GM21723 (cell line): ENCODE measurements at regions not wholly inside any gene's neighbourhood (a gene's known extent, or its start where the extent isn't known, plus 50 kb on each side); places are given as distances from the start of the nearest gene placed in this dataset.
"Not testable (repeated sequence)": the region's sequence is repeated elsewhere in the genome, so short reads cannot be mapped to it uniquely, and the experiment has no call there.

Experiments used
- ATAC-seq: cut with Tn5 transposase; IDR thresholded peaks from one replicate; pipeline ENCODE4 v1.9.1; 2021; ENCODE audit warnings: mild to moderate bottlenecking, moderate library complexity; ENCODE audit not compliant: unreplicated experiment

DNA sequence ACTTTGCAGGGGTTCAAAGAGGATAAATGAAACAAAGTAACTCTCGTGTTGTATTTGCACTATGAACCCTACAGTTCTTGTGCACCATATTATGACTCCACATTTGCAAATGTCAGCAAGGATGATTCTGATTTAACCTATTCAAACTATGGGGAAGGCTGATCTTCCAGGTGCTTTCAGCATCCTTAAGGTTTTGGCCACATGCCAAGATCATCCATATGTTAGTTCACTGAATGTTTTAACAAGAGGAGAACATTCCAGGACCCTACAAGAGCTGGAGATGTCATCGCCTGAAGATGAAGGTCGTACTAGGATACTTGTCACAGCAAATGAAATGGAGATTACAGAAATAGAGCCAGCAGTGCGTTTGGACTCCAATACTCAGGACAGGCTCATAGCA, 114.2 kb downstream of the DHRS2 start:
- ATAC-seq: no peak

DNA sequence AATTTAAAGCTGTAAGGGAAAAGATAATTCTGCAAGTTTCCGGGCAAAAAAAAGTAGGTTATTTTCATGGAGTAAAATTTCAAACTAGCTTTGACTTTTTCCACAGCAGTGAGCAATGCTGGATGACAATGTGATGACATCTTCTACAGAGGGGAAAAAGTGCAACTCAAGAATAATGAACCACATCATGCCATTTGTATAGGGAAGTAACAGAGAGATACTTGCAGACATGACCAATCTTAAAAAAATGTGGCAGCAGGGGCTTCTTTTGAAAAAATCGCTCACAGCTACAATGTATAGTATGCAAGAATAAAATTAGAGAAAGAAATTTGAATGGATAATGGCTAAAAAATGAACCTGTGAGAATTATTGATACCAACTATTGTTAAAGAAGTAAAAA, 115.5 kb downstream of the DHRS2 start:
- ATAC-seq: no peak

DNA sequence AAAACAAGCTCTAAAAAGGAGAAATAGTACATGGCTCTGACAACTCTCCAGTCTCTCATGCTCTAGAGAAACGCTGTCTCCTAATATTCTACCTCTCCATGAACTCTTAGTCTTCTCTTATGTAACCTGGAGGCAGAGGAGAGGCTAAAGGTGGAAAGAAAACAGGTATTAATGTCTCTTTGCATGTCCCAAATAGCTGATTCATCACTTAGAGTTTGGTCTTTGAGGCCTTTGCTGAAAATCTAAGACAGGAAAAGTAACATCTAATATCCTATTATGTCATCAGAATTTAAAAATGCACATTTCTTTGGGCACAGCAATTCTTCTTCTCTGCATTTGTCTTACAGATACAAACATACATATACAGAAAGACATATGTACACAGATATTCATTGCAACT, 127.2 kb downstream of the DHRS2 start:
- ATAC-seq: no peak

DNA sequence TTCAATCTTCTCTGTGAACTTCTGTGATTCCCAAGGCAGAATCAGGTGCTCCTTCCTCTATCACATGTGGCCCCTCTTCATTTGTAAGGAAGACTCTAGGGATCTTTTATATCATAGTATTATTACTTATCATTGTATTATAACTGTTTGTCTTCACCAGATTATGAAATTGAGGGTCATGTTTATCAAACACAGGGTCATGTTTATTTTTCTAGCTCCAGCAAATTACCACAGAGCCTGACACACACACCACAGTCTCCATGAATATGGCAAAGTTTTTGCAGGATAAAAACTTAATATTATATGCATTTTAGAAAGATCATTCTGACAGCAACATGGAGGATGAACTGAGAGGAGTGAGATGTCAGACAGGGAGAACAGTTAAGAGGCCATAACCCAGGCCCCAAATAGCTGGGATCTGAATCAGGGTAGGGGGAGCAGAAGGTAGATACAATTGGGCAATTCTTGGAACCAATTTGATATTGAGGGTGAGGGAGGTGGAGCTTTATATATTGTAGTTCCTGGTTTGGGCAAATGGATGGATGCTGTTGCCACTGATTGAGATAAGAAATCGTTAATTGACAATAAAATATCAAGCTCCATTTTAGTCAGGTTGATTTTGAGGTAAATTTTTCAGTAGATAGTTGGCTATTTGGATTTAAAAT, 130.7 kb downstream of the DHRS2 start:
- ATAC-seq: no peak

DNA sequence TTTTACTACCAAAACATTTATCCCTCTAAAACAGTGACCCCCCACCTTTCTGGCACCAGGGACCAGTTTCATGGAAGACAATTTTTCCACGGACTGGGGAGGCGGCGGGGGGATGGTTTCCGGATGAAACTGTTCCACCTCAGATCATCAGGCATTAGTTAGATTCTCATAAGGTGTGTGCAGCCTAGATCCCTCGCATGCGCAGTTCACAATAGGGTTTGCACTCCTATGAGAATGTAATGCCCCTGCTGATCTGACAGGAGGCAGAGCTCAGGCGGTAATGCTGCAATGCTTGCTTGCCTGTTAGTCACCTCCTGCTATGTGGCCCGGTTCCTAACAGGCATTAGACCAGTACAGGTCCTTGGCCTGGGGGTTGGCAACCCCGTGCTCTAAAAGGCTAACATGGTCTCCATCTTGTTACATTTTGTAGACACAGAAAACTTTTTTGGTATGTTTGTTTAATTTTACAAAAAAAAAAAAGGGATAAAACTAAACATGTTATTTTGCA, 133.1 kb downstream of the DHRS2 start:
- not testable (repeated sequence) for ATAC-seq

DNA sequence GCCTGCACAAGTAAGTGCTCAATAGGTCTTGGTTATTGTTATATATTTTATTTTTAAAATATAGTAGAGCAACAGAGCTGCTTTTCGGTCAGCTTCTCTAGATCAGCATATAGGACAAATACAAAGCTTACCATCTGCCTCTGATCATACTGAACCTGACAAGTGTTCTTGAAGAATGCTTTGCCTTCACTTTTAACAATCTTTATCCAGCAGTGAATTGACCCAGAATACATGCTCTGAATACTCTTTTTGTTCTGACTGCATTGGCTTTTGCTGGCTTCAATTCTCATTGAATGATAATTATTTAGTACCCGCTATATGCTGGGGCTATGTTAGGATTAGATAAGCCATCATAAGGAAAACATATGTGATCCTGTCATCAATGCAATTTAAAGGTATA, 137.8 kb downstream of the DHRS2 start:
- no peak for ATAC-seq

DNA sequence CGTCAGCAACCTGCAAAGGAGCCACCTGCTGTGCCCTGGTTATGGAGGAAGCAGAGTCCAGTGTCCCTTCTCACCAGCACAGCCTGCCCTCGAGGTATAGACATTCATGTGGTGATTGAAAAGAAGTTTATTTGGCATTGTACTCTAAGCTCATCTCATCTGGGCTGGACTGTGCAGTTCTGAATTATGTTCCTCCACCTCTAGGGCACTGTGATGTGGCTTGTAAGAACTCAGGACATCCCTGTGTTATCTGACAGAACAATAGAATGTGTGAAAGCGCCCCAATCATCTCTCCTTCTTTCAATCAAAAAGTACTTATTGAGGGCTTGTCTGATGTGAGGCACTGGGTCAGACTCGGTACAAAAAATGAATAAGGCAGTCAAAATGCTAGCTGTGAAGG, 140.1 kb downstream of the DHRS2 start:
- ATAC-seq: no peak

DNA sequence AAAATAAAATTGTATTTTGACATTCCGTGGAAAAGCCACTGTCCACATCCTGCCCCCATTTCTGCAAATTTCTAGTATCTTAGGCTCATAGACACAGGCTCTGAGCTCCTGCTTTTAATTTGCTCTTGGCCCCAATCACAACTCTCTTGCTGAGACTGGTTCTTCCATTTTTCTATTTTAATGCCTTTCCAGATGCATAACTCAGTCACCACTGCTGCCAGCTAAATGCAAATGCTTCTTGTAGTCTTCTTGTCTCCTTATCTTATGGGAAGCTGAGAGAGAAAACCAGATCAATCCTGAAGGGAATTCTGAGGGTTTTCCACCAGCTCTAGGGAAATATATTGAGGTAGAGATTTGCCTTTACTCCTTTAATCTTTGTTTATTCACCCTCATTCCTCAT, 149.0 kb downstream of the DHRS2 start:
- ATAC-seq: no peak

DNA sequence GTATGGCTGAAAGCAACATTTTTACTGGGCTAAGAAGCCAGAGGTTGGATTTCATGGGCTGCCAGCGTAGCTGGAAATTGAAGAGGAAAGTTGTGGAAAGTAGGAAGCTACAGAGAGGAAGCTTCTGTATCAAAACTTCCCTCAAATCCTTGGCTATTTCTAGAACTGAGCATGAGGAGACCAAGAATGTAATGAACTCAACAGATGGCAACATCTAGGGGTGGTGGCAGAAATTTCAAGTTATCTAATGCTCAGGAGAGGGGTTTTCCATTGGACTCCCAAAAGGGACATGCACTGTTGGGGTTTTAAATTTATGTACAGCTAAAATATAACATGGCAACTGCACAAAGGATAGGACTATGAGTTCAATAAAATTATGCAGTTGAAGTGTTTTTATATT, 151.3 kb downstream of the DHRS2 start:
- ATAC-seq: no peak

DNA sequence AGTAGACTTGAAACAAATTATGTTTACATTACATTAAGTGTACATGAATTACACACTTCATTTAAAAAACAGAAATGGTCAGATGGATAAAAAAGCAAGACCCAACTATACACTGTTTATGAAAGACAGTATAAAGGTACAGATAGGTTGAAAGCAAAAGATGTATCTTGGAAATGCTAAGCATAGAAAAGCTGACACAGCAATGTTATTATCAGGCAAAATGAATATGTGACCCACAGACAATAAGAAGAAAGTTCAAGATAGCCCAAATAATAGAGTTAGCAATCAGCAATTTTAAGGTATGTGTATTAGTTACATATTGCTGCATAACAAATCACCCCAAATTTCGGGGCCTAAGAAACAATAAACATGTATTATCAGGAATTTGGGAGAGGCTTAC, 153.5 kb downstream of the DHRS2 start:
- ATAC-seq: no peak

DNA sequence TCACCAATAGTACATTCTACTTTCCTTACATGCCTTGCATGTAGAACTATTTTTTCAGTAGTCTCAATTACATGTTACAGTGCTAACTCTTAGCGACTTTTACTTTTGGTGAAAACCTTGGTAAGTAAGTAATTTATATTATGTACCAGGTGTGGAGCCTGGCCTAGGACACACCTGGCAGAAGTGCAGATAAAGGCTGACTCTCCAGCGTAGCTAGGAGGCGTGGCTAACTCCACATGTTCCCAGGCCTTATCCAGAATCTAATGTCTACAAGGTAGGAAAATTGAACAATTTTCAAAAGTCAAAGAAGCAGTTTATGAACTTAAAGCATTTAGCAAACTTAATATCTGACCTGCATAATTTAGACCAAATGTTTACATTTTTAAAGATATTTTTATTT, 157.4 kb downstream of the DHRS2 start:
- no peak for ATAC-seq

DNA sequence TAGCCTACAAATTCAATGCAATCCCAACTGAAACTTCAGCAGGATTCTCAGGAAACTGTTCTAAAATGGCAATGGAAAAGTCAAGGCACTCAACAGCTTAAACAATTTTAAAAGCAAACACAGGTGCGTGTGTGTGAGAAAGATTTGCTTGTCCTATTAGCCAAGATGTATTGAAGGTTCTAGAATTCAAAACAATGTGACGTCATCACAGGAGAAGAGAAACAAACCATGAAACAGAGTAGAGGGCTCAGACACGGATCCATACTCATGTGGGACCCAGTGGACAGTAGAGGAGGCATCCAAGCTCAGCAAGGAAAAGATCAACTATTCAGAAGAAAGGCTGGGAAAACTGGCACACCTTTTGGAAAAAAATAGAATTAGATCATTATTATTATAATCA, 152.8 kb upstream of the DHRS4 start:
- no peak for ATAC-seq

DNA sequence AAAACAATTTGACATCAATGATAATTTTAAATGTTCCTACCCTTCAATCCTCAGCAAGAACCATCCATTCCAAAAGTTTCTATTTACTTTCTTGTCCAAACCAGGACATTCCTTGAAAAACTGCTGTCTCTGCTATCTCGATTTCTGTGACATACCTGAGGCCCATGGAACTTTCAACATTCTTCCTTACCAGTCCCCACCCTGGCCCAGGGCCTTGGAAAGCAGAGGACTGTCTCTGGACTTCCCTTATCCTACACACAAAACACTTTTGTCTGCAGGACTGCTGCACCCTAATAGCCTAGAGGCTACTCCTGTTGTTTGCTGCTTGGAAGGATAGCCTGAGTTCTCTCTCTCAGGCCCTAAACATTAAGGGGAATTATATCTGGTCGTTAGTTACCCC, 151.8 kb upstream of the DHRS4 start:
- no peak for ATAC-seq

DNA sequence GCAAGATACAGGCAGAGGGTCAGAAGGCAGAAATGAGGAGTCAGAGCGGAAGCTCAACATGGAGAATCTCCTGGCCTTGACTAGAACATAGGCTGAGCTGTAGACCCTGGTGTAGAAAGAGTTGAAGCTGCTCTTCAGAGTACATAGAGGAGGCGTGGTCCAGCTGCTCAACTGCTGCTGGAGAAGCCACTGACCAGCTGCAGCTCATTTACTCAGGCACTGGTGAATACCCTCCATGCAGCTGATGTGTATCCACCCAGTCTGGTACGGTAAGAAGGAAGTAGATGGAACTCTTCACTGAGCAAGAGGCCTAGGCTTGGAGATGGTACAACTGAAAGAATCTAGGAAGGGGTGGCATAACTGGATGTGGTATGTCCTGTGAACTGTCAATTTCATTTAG, 148.8 kb upstream of the DHRS4 start:
- no peak for ATAC-seq

DNA sequence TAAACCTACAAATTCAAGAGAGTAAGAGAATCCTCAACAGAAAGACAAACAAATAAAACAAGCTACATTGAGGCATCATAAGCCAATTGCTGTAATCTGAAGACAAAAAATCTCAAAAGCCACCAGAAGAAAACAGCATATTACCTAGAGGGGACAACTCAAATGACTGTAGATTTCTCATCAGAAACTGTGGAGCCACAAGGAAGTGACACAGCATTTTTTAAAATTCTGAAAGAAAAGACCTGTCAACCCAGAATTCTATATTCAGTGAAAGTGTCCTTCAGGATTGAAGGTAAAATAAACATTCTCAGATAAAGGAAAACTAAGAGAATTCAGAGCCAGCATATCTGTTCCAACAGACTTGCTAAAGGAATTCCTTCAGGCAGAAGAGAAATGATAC, 147.8 kb upstream of the DHRS4 start:
- ATAC-seq: no peak

DNA sequence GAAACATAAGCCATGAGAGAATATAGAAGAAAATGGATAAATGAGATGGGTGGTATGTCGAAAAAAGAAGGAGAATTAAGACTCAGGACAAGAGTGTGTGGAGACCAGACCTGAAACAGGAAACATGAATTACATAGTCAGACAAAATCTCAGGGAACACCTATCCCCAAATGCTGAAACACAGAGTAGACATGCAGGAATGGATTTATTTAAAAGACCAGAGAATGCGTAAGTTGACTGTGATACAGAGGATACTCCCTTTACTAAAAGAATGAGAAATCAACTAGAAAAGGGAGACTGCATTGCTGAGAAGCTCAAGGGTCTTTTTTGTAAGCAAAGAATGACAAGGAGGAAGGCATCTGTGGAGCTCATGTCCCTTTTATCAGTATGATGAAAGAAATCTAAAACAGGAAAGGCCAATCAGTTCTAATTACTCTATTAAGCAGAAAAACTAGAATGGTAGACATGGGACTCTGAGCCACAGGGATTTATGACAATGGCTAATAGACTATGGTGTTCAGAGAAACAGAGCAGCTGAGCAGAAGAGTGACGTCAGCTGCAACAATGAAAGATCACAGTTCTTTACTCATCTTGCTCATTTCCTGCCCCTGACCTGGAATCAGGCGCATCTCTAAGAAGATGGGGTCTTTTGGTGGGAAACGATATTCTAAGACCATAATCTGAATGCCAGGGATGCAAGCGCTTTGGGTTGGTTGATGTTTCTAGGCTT, 138.9 kb upstream of the DHRS4 start:
- ATAC-seq: no peak

DNA sequence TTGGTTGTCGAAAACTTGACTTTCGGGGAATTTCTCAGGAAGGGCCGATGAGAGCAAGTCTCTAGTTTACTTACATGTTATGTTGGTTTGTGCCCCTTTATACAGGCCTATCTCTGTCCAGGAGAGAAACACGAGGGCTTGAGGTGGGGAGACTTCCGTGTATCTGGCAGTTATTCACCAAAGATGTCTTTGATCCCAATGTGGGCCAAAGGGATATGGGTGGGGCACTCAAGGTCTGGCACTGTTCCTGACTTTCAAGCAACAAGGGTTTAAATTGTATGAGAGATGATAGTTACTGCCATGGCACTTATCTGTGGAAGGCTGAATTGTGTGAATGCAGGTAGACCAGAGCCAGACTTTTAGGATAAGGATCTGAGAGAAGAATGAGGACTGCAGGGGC, 137.2 kb upstream of the DHRS4 start:
- no peak for ATAC-seq

DNA sequence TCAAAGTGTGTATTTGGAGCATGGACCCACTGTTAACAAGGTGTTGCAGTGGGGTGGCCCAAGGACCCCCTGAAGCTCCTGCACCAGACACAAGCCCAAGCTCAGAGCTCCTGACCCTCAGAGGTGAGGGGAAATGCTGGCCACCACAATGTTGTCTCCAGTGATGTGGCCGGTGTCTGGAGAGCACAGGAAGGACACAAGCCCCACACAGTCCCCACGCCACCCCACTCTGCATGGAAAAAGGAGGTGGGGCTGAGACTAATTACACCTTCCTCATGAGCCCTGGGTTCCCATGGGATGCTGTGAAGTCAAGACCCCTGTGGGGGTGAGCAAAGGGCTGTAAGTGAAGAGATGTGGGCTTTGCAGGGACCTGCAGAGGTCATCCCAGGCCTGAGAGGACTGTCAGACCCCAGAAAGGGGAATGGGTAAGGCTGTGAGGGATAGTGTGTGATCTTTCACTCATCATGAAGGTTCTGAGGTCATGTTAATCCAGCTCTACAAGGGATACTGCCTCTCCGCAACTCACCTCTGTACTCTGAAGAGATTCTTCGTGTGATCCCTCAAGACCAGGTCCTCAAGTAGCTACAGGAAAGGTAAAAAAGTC, 136.3 kb upstream of the DHRS4 start:
- ATAC-seq: no peak

DNA sequence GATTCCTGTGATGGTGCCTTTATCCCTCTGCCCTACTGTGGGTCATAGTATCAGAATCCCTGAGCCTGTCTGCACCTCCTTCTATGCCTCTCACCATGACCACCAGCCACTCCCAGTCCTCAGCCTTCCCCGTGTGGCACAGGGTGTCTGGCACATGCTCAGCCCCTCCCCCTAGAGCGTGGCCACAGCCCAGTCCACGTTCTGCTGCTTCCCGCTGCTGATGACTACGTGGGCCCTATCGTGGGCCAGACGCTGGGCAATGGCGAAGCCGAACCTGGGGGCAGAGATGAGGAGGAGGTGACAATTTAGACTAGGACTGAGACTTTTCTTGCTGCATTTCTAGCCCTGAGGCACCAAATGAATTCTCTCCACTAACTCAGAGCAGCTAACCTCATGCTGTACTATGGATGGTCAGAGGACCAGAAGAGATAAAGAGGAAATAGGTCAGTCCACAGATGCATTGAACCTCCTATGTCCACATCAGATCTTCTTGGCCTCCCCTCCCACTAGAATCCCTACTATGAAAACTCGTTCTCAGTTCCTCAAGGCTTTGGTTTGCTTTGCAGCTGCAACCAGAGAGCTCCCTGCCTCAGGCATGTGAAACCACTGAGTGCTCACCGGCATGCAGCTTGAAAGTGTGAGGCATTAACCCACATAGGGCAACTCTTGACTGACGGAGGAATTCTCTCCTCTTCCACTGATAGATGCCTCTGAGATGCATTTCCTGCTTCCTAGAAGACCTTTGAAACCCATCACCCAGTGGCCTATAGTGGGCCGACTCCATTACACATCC, 126.3 kb upstream of the DHRS4 start:
- no peak for ATAC-seq

DNA sequence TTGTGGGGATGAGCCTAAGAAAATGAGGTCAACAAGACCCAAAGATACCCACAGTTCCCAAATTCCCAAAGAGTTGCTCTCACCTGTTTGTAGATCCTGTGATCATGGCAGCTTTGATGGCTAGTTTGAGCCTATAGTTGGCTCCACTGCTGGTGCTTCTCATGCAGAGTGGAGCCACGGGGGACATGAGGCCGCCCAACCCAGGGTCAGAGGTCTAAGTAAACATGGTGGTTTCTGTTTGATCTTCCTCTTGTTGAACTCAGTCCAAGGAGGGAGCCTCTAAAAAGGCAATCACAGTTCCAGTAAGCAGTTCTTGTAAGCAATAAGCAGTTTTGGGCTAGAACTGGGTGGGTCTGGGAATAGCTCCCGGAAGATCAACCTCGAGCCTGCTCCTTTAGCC, 125.6 kb upstream of the DHRS4 start:
- ATAC-seq: no peak

DNA sequence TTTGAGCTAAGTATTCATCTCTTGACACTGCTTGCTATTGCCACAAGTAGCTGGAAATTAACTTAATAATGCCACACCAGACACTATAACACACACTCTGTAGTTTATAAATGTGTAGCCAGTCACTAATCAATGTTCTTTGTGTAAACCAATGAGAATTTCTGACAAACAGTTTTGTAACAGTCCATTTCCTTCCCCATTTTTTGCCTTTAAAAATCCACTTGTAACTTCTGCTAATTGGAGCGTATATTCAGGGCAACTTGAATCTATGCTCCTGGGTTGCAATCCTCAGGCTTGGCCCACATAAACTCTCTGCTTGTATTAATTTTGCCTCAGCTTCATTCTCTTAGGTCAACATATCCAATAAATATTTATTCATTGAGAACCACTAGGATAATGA, 125.0 kb upstream of the DHRS4 start:
- no peak for ATAC-seq
